ENCODE measurements at regions not wholly inside any gene's neighbourhood (a gene's known extent, or its start where the extent isn't known, plus 50 kb on each side); places are given as distances from the start of the nearest gene placed in this dataset.

GRCh38 chr17:51546114-51546513 is 285.8 kb downstream of the UTP18 start:
- TF ChIP-seq ZNF169 (tag by site-specific recombination; IDR thresholded peaks at IDR 0.05) (no peak), ZNF530 (tag by site-specific recombination; IDR thresholded peaks at IDR 0.05; ENCODE audit: low read depth) (no peak), REST (tag by site-specific recombination; IDR thresholded peaks at IDR 0.05) (no peak), ZNF138 (tag by site-specific recombination; IDR thresholded peaks at IDR 0.05; ENCODE audit: borderline replicate concordance) (no peak)
